B cell (primary cell): ENCODE measurements at regions not wholly inside any gene's neighbourhood (a gene's known extent, or its start where the extent isn't known, plus 50 kb on each side); places are given as distances from the start of the nearest gene placed in this dataset.

ENCODE experiments used
- ATAC-seq: fragments of 200-7000 bp; cut with Tn5 transposase; one replicate; pipeline ENCODE4 v1.10.0; 2021; ENCODE audit warnings: low read depth, mild to moderate bottlenecking, moderate number of reproducible peaks, moderate library complexity
- CTCF ChIA-PET: fragments of 350-600 bp; sonication (Branson Sonifier 250); formaldehyde crosslinking; loops from one replicate; lab custom pipeline; 2021; ENCODE audit warnings: antibody characterized with exemption, inconsistent platforms; lab: Charles Lee
- POLR2A ChIA-PET: fragments of 350-600 bp; sonication (Branson Sonifier 250); formaldehyde crosslinking; loops from one replicate; lab custom pipeline; 2021; ENCODE audit warnings: antibody characterized with exemption; lab: Charles Lee
- DNase-seq: peaks from one replicate; pipeline ENCODE4 v3.0.0; 2013
- H2AFZ ChIP-seq: 2 replicates; pipeline ENCODE4 v1.6.1; 2012; ENCODE audit warnings: mild to moderate bottlenecking, low read depth, low read length; ENCODE audit not compliant: insufficient read depth, poor library complexity, severe bottlenecking
- H3K27ac ChIP-seq, 2 donors: 1 replicate in 1 of 2; 2 replicates in 1 of 2; pipeline ENCODE4 v1.5.1; 2012 to 2013; ENCODE audit warnings: low read length in 2 of 2, mild to moderate bottlenecking in 2 of 2, moderate library complexity in 1 of 2
- H3K27me3 ChIP-seq, 4 experiments: fragments of 200-600 bp in 1 of 4; sonication (generic) in 1 of 4; replicated peaks in 1 of 4; 1 replicate in 2 of 4; 2 replicates in 2 of 4; pipeline versions ENCODE4 v1.6.1 to v1.7.0; 2013 to 2016; ENCODE audit warnings: low read length in 3 of 4, mild to moderate bottlenecking in 2 of 4, mixed read lengths in 1 of 4, moderate library complexity in 1 of 4; ENCODE audit not compliant: insufficient read depth in 4 of 4, control insufficient read depth in 3 of 4; ENCODE audit errors: control extremely low read depth in 1 of 4
- H3K36me3 ChIP-seq, 2 experiments: replicated peaks in 1 of 2; 1 replicate in 1 of 2; 2 replicates in 1 of 2; pipeline versions ENCODE4 v1.6.1 to v1.7.1; 2013; ENCODE audit warnings: low read length in 1 of 2; ENCODE audit not compliant: insufficient read depth in 2 of 2, control insufficient read depth in 1 of 2; ENCODE audit errors: control extremely low read depth in 1 of 2, extremely low read depth in 1 of 2
- H3K4me1 ChIP-seq, 2 donors: fragments of 200-600 bp in 1 of 2; sonication (generic) in 1 of 2; 1 replicate in 1 of 2; 2 replicates in 1 of 2; pipeline versions ENCODE4 v1.5.1 to v1.6.1; 2013 to 2017; ENCODE audit warnings: low read length in 2 of 2; ENCODE audit not compliant: control insufficient read depth in 2 of 2, insufficient read depth in 2 of 2
- H3K4me2 ChIP-seq: replicated peaks from 2 replicates; pipeline ENCODE3; 2012; ENCODE audit warnings: mild to moderate bottlenecking, low read depth, low read length; ENCODE audit not compliant: poor library complexity, severe bottlenecking
- H3K4me3 ChIP-seq, 5 experiments: fragments of 200-600 bp in 1 of 5; sonication (generic) in 1 of 5; 1 replicate in 3 of 5; 2 replicates in 2 of 5; pipeline versions ENCODE4 v1.5.1 to v1.7.0; 2011 to 2016; ENCODE audit warnings: low read length in 4 of 5, mild to moderate bottlenecking in 4 of 5, low read depth in 2 of 5, control low read depth in 1 of 5, moderate library complexity in 1 of 5; ENCODE audit not compliant: insufficient read depth in 1 of 5; ENCODE audit errors: control extremely low read depth in 1 of 5, extremely low read depth in 1 of 5
- H3K79me2 ChIP-seq: fragments of 200-600 bp; sonication (generic); one replicate; pipeline ENCODE4 v1.6.0; 2016; ENCODE audit warnings: low read length; ENCODE audit not compliant: control insufficient read depth, insufficient read depth
- H3K9ac ChIP-seq: fragments of 200-600 bp; sonication (generic); 2 replicates; pipeline ENCODE4 v1.6.1; 2017; ENCODE audit warnings: mild to moderate bottlenecking, low read length, moderate library complexity
- H3K9me3 ChIP-seq, 3 donors: one replicate each; pipeline versions ENCODE4 v1.6.1 to v1.7.1; 2013; ENCODE audit warnings: low read length in 2 of 3; ENCODE audit not compliant: control insufficient read depth in 2 of 3, insufficient read depth in 1 of 3; ENCODE audit errors: control extremely low read depth in 1 of 3
- H4K20me1 ChIP-seq: 2 replicates; pipeline ENCODE4 v1.6.0; 2012; ENCODE audit warnings: mild to moderate bottlenecking, low read length; ENCODE audit not compliant: insufficient read depth, control insufficient read depth, poor library complexity, severe bottlenecking
- H3K27ac Mint-ChIP-seq: one replicate; pipeline ENCODE4 v1.8.0; 2021; ENCODE audit warnings: mixed read lengths
- H3K27me3 Mint-ChIP-seq: one replicate; pipeline ENCODE4 v1.8.0; 2021; ENCODE audit warnings: mixed read lengths
- H3K4me1 Mint-ChIP-seq: one replicate; pipeline ENCODE4 v1.8.0; 2021; ENCODE audit warnings: mixed read lengths
- H3K4me3 Mint-ChIP-seq: one replicate; pipeline ENCODE4 v1.8.0; 2021; ENCODE audit warnings: mixed read lengths
- H3K9me3 Mint-ChIP-seq: one replicate; pipeline ENCODE4 v1.8.0; 2022; ENCODE audit warnings: mixed read lengths; ENCODE audit not compliant: insufficient read depth
- CTCF ChIP-seq: fragments of 200-600 bp; IDR thresholded peaks from one replicate; pipeline ENCODE4 v1.8.0; 2022; ENCODE audit warnings: antibody characterized with exemption, mild to moderate bottlenecking
- EZH2 ChIP-seq: IDR thresholded peaks from 2 replicates; pipeline ENCODE4 v1.6.1; 2012; ENCODE audit warnings: borderline replicate concordance, low read depth, mild to moderate bottlenecking, moderate library complexity, low read length; ENCODE audit not compliant: insufficient read depth, poor library complexity, severe bottlenecking
- WGBS: methylation state at CpG from one replicate; pipeline ENCODE4 v1.1.5; 2013; ENCODE audit warnings: missing lambda C conversion rate; ENCODE audit not compliant: insufficient coverage; 5-methylcytosine and 5-hydroxymethylcytosine counted together
- intact Hi-C: fragments of 100-400 bp; cut with micrococcal nuclease; formaldehyde crosslinking; loops from one replicate; pipeline ENCODE4 v1.10.0; 2022

GRCh38 chr9:592733-593132, 248.8 kb upstream of the DMRT1 start:
- TF ChIP-seq EZH2 (no peak), CTCF (no peak)
- ATAC-seq (no peak), DNase-seq (no peak)
- Histone ChIP-seq H3K9me3 (no peaks in the 10 kb centered on the region), H3K79me2 (no peaks in the 10 kb centered on the region), H2AFZ (no peak overlapping the region), H3K27ac (no peak overlapping the region), H3K9ac (no peak overlapping the region), H3K36me3 (no peaks in the 10 kb centered on the region), H3K4me3 (no peak overlapping the region), H3K27me3 (no peaks in the 10 kb centered on the region), H4K20me1 (no peaks in the 10 kb centered on the region), H3K4me2 (no peak overlapping the region), H3K4me1 (no peaks in the 10 kb centered on the region)
- ChIA-PET CTCF (no interaction called here), POLR2A (no interaction called here)
- intact Hi-C loops = no loop called here
- Mint-ChIP-seq H3K4me1 (peaks cover 4% of the 10 kb centered on the region), H3K4me3 (no peak overlapping the region), H3K27ac (no peak overlapping the region), H3K27me3 (peaks cover 3% of the 10 kb centered on the region), H3K9me3 (no peaks in the 10 kb centered on the region)
- WGBS = no CpG with 5 or more reads among the region's 3 CpGs

- H3K4me3 Mint-ChIP-seq = no peak overlapping the region
- DNase-seq (no peak), ATAC-seq (no peak)
- Histone ChIP-seq H3K36me3 (no peaks in the 10 kb centered on the region), H3K4me3 (no peak overlapping the region), H3K4me2 (no peak overlapping the region), H3K9ac (no peak overlapping the region), H3K79me2 (no peaks in the 10 kb centered on the region), H3K4me1 (no peaks in the 10 kb centered on the region), H3K9me3 (no peaks in the 10 kb centered on the region), H4K20me1 (no peaks in the 10 kb centered on the region), H3K27ac (no peak overlapping the region), H2AFZ (no peak overlapping the region), H3K27me3 (no peaks in the 10 kb centered on the region)
- ChIA-PET POLR2A (no interaction called here), CTCF (no interaction called here)
- H3K27ac Mint-ChIP-seq = no peak overlapping the region
- peaks cover 4% of the 10 kb centered on the region for H3K4me1 Mint-ChIP-seq
- WGBS = no CpG with 5 or more reads among the region's 2 CpGs
- no peaks in the 10 kb centered on the region for H3K9me3 Mint-ChIP-seq
- H3K27me3 Mint-ChIP-seq = peaks cover 3% of the 10 kb centered on the region
- intact Hi-C loops = no loop called here
- no peak for TF ChIP-seq CTCF
- TF ChIP-seq EZH2 = no peak
Observed at GRCh38 chr9:593809-594208, 247.7 kb upstream of the DMRT1 start.
